K562 (cell line): ENCODE measurements at regions not wholly inside any gene's neighbourhood (a gene's known extent, or its start where the extent isn't known, plus 50 kb on each side); places are given as distances from the start of the nearest gene placed in this dataset.

Experiments used
- ATAC-seq: fragments of 200-7000 bp; cut with Tn5 transposase; 3 replicates; pipeline ENCODE4 v1.9.1; 2020; ENCODE audit warnings: moderate library complexity
- BruUV-seq: library from RNA; stranded (reverse); fragments of 400-500 nt; replicated peaks from 2 replicates; lab custom pipeline; 2021; lab: Mats Ljungman, UMichigan
- CTCF ChIA-PET: fragments of 300-600 bp; formaldehyde crosslinking; extraction: SDS; loops from one replicate; lab custom pipeline; 2021; ENCODE audit warnings: low intra/inter-chr PET ratio; lab: Yijun Ruan, JAX
- POLR2A ChIA-PET: fragments of 300-600, 350-650 bp; sonication (Branson Sonifier 250); formaldehyde crosslinking; extraction: SDS; loops from one replicate; lab custom pipeline; 2021; ENCODE audit warnings: antibody characterized with exemption, inconsistent platforms; lab: Yijun Ruan, JAX
- DNase-seq, 4 experiments: peaks; one replicate each; pipeline versions ENCODE4 v3.0.0 to v3.0.0-alpha.2; 2011 to 2018; ENCODE audit warnings: low spot score in 3 of 4, mixed read lengths in 3 of 4; ENCODE audit errors: extremely low read depth in 1 of 4
- FAIRE-seq: peaks from 2 replicates; lab custom pipeline; 2011; peaks lifted over from hg19 to GRCh38; lab: Jason Lieb, UNC
- H2AFZ ChIP-seq: 2 replicates; pipeline ENCODE4 v1.6.0; 2011; ENCODE audit warnings: low read depth, low read length, control low read depth, inconsistent platforms
- H3K27ac ChIP-seq: fragments of 200-600 bp; 3 replicates; pipeline ENCODE4 v1.8.0; 2011; ENCODE audit warnings: low read depth, mild to moderate bottlenecking, control low read depth, inconsistent platforms, low read length, moderate library complexity, mixed read lengths; ENCODE audit errors: extremely low read depth
- H3K27me3 ChIP-seq, 2 experiments: fragments of 300-600 bp in 1 of 2; 2 replicates in 1 of 2; 3 replicates in 1 of 2; pipeline versions ENCODE4 v1.6.0 to v1.8.0; 2011; ENCODE audit warnings: inconsistent platforms in 2 of 2, low read length in 2 of 2, mild to moderate bottlenecking in 1 of 2, mixed read lengths in 1 of 2, moderate library complexity in 1 of 2; ENCODE audit not compliant: control insufficient read depth in 2 of 2, insufficient read depth in 2 of 2
- H3K36me3 ChIP-seq: fragments of 300-600 bp; 3 replicates; pipeline ENCODE4 v1.8.0; 2011; ENCODE audit warnings: mild to moderate bottlenecking, low read length, inconsistent platforms; ENCODE audit not compliant: control insufficient read depth, insufficient read depth
- H3K4me1 ChIP-seq, 2 experiments: fragments of 200-600 bp in 1 of 2; replicated peaks in 1 of 2; 2 replicates in 1 of 2; 3 replicates in 1 of 2; pipeline versions ENCODE4 v1.5.1 to v1.8.0; 2011; ENCODE audit warnings: inconsistent platforms in 2 of 2, low read length in 2 of 2, mild to moderate bottlenecking in 1 of 2, mixed read lengths in 1 of 2, moderate library complexity in 1 of 2; ENCODE audit not compliant: control insufficient read depth in 2 of 2, insufficient read depth in 2 of 2
- H3K4me2 ChIP-seq: 2 replicates; pipeline ENCODE4 v1.6.1; 2011; ENCODE audit warnings: low read length, control low read depth, inconsistent platforms, mixed read lengths; ENCODE audit not compliant: insufficient read depth
- H3K4me3 ChIP-seq: fragments of 200-600 bp; sonication (generic), shearing (Covaris generic); 2 replicates; pipeline ENCODE4 v1.5.1; 2016; ENCODE audit warnings: control low read depth, inconsistent platforms
- H3K79me2 ChIP-seq: fragments of 200-600 bp; 3 replicates; pipeline ENCODE4 v1.8.0; 2011; ENCODE audit warnings: low read length, inconsistent platforms; ENCODE audit not compliant: control insufficient read depth, insufficient read depth
- H3K9ac ChIP-seq, 2 experiments: 2 replicates each; pipeline versions ENCODE4 v1.6.0 to v1.6.1; 2011; ENCODE audit warnings: low read depth in 2 of 2, low read length in 2 of 2, control low read depth in 1 of 2, inconsistent platforms in 1 of 2, mild to moderate bottlenecking in 1 of 2, mixed read lengths in 1 of 2; ENCODE audit not compliant: insufficient read depth in 1 of 2
- H3K9me1 ChIP-seq: one replicate; pipeline ENCODE4 v1.6.0; 2011; ENCODE audit warnings: inconsistent platforms, mild to moderate bottlenecking, low read length, moderate library complexity; ENCODE audit not compliant: control insufficient read depth, insufficient read depth
- H3K9me3 ChIP-seq: replicated peaks from 2 replicates; pipeline ENCODE4 v1.5.1; 2011; ENCODE audit warnings: low read depth, low read length, inconsistent platforms; ENCODE audit not compliant: control insufficient read depth, insufficient read depth
- H4K20me1 ChIP-seq: replicated peaks from 2 replicates; pipeline ENCODE4 v1.6.1; 2011; ENCODE audit warnings: low read length, inconsistent platforms, mixed read lengths; ENCODE audit not compliant: control insufficient read depth, insufficient read depth
- ASH1L ChIP-seq: fragments of 450-650 bp; IDR thresholded peaks from 2 replicates; pipeline ENCODE4 v1.6.1; 2018; ENCODE audit warnings: borderline replicate concordance, mild to moderate bottlenecking, low read depth; ENCODE audit not compliant: partially characterized antibody
- BRCA1 ChIP-seq, 2 experiments: fragments of 450-650 bp in 1 of 2; sonication (generic) in 1 of 2; formaldehyde crosslinking in 1 of 2; IDR thresholded peaks; 2 replicates each; pipeline versions ENCODE4 v1.5.0 to v1.6.1; 2017 to 2020; ENCODE audit warnings: mild to moderate bottlenecking in 1 of 2, missing genetic modification reagents in 1 of 2
- CCNT2 ChIP-seq: IDR thresholded peaks from 2 replicates; pipeline ENCODE4 v1.6.1; 2011; ENCODE audit warnings: borderline replicate concordance, low read depth, mild to moderate bottlenecking, moderate library complexity, mixed read lengths, low read length; ENCODE audit not compliant: insufficient read length; ENCODE audit errors: extremely low read depth
- DPF2 ChIP-seq: fragments of 450-650 bp; IDR thresholded peaks from 2 replicates; pipeline ENCODE4 v1.6.1; 2016
- HNRNPUL1 ChIP-seq: fragments of 200-400 bp; formaldehyde crosslinking; IDR thresholded peaks from 2 replicates; pipeline ENCODE4 v1.6.1; 2017; ENCODE audit warnings: low read length
- MECOM ChIP-seq: fragments of 250-450 bp; sonication (Bioruptor Pico); IDR thresholded peaks from 2 replicates; pipeline ENCODE4 v1.8.0; 2022; ENCODE audit warnings: inconsistent platforms
- NFRKB ChIP-seq: fragments of 450-650 bp; IDR thresholded peaks from 2 replicates; pipeline ENCODE4 v1.6.1; 2016; ENCODE audit warnings: low read depth
- NR3C1 ChIP-seq: sonication (generic); formaldehyde crosslinking; IDR thresholded peaks from 2 replicates; pipeline ENCODE4 v1.8.1; 2022; ENCODE audit warnings: missing genetic modification reagents
- POLR3G ChIP-seq: IDR thresholded peaks from 2 replicates; pipeline ENCODE4 v1.6.1; 2011; ENCODE audit not compliant: insufficient read length, insufficient replicate concordance; ENCODE audit errors: extremely low read depth
- RBM17 ChIP-seq: fragments of 200-400 bp; formaldehyde crosslinking; IDR thresholded peaks from 2 replicates; pipeline ENCODE4 v1.6.1; 2017; ENCODE audit warnings: low read depth, mild to moderate bottlenecking, low read length, borderline replicate concordance
- RBM39 ChIP-seq: fragments of 200-400 bp; formaldehyde crosslinking; optimal IDR thresholded peaks from 2 replicates; pipeline ENCODE3; 2018; ENCODE audit warnings: low read depth, low read length
- SIN3B ChIP-seq: fragments of 450-650 bp; IDR thresholded peaks from 2 replicates; pipeline ENCODE4 v1.6.1; 2017; ENCODE audit warnings: low read depth, mild to moderate bottlenecking, moderate library complexity
- TBL1XR1 ChIP-seq, 2 experiments: IDR thresholded peaks; 2 replicates each; pipeline ENCODE4 v1.6.1; 2012; ENCODE audit warnings: improper control_type of control experiment in 2 of 2, low read length in 2 of 2, mild to moderate bottlenecking in 1 of 2
- YBX1 ChIP-seq: fragments of 450-650 bp; IDR thresholded peaks from 2 replicates; pipeline ENCODE4 v1.7.1; 2016; ENCODE audit warnings: mild to moderate bottlenecking
- WGBS: fragments of 100-300 bp; shearing (Covaris generic); methylation state at CpG from one replicate; pipeline ENCODE4 v1.1.6; 2016; ENCODE audit warnings: low coverage, mixed read lengths; ENCODE audit not compliant: insufficient coverage; ENCODE audit errors: missing lambda C conversion rate; 5-methylcytosine and 5-hydroxymethylcytosine counted together
- in situ Hi-C: fragments of 300-500 bp; cut with MboI; formaldehyde crosslinking; loops from 4 replicates; pipeline ENCODE4 v1.15.0; 2018; ENCODE audit warnings: inconsistent platforms, mixed read lengths
- intact Hi-C: fragments of 100-400 bp; cut with micrococcal nuclease; formaldehyde crosslinking; loops from 2 replicates; pipeline ENCODE4 v1.14.2; 2022
- TF ChIP-seq, protein P1 (sequence below), 2 experiments: fragments of 450-650 bp; conservative IDR thresholded peaks; 2 replicates each; pipeline ENCODE4 v1.6.1; 2017; ENCODE audit warnings: mild to moderate bottlenecking in 2 of 2, moderate library complexity in 2 of 2

DNA sequence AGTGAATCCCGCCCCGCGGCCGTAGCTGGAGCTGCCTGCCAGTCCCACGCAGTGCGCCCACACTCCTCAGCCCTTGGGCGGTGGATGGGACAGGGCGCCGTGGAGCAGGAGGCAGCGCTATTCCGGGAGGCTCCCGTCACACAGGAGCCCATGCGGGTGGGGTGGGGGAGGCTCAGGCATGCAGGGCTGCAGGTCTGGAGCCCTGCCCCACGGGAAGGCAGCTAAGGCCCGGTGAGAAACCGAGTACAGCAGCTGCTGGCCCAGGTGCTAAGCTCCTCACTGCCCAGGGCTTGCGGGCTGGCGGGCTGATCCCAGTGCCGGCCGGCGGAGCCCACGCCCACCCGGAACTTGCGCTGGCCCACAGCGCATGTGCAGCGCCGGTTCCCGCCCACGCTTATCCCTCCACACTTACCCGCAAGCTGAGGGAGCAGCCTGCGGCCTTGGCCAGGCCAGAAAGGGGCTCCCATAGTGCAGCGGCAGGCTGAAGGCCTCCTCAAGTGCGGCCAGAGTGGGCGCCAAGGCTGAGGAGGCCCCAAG is 1152.8 kb upstream of the CELF4 start (continued):
- TF ChIP-seq, protein P1, sequence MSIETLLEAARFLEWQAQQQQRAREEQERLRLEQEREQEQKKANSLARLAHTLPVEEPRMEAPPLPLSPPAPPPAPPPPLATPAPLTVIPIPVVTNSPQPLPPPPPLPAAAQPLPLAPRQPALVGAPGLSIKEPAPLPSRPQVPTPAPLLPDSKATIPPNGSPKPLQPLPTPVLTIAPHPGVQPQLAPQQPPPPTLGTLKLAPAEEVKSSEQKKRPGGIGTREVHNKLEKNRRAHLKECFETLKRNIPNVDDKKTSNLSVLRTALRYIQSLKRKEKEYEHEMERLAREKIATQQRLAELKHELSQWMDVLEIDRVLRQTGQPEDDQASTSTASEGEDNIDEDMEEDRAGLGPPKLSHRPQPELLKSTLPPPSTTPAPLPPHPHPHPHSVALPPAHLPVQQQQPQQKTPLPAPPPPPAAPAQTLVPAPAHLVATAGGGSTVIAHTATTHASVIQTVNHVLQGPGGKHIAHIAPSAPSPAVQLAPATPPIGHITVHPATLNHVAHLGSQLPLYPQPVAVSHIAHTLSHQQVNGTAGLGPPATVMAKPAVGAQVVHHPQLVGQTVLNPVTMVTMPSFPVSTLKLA (conservative IDR thresholded peaks at IDR 0.05): no peak

DNA sequence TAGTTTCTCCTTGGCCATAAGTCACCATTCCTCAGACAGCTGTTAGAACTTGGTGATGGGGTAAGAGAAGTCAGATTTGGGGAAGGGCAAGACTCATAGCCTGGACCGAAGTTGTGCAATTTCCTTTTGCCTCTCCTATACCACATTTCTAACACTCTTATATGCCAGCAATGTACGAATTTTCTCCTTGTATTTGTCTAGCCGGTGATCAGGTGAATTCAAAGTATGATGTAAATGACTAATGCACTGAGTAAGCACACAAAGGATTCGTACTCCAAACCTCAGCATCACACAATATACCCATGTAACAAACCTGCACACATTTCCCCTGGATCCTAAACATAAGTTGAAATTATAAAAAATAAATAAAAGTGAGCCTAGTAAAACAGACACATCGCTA is 1143.5 kb upstream of the CELF4 start:
- no peak for DNase-seq
- BruUV-seq: no TSS peak
- FAIRE-seq: no peak
- no peak overlapping the region for H3K27ac ChIP-seq
- H3K9me3 ChIP-seq: no peaks in the 10 kb centered on the region; the same call in 1 of the 2 replicates
- no peaks in the 10 kb centered on the region for H4K20me1 ChIP-seq
- in situ Hi-C loops (no loop called here), intact Hi-C loops (no loop called here)
- ChIA-PET POLR2A (no interaction called here), CTCF (no interaction called here)
- no peak overlapping the region for H3K4me2 ChIP-seq
- ATAC-seq: no peak
- no peak overlapping the region for H3K9ac ChIP-seq
- WGBS: 2% methylated on average over 5 of the region's 5 CpGs
- H3K9me1 ChIP-seq: no peaks in the 10 kb centered on the region
- no peaks in the 10 kb centered on the region for H3K79me2 ChIP-seq
- H2AFZ ChIP-seq: no peak overlapping the region
- H3K4me1 ChIP-seq: no peaks in the 10 kb centered on the region
- no peak overlapping the region for H3K4me3 ChIP-seq
- H3K36me3 ChIP-seq: no peaks in the 10 kb centered on the region
- TF ChIP-seq RBM39 (no peak), ASH1L (no peak), TBL1XR1 (IDR thresholded peaks at IDR 0.05; ENCODE audit: low read length in 2 of 2) (no peak), HNRNPUL1 (no peak), MECOM (CRISPR knock-in tag) (no peak), RBM17 (no peak), NR3C1 (no peak), NFRKB (no peak), SIN3B (no peak), BRCA1 (IDR thresholded peaks at IDR 0.05) (no peak), BRCA1 (CRISPR knock-in tag; IDR thresholded peaks at IDR 0.05) (no peak), DPF2 (no peak), YBX1 (no peak), CCNT2 (no peak), POLR3G (no peak)
- no peaks in the 10 kb centered on the region for H3K27me3 ChIP-seq
